WTC11 (cell line): ENCODE measurements at regions not wholly inside any gene's neighbourhood (a gene's known extent, or its start where the extent isn't known, plus 50 kb on each side); places are given as distances from the start of the nearest gene placed in this dataset.

Experiments
- ATF1 ChIP-seq: sonication (generic); formaldehyde crosslinking; IDR thresholded peaks from 2 replicates; pipeline ENCODE4 v1.8.1; 2023; ENCODE audit warnings: mild to moderate bottlenecking, moderate library complexity, missing genetic modification reagents
- ATF2 ChIP-seq: sonication (generic); formaldehyde crosslinking; IDR thresholded peaks from 2 replicates; pipeline ENCODE4 v1.8.1; 2022; ENCODE audit warnings: low read depth, missing genetic modification reagents, borderline replicate concordance
- ATF3 ChIP-seq: sonication (generic); formaldehyde crosslinking; conservative IDR thresholded peaks from 2 replicates; pipeline ENCODE4 v1.8.1; 2022; ENCODE audit warnings: mild to moderate bottlenecking, missing genetic modification reagents
- E2F4 ChIP-seq: sonication (generic); formaldehyde crosslinking; IDR thresholded peaks from 2 replicates; pipeline ENCODE4 v1.8.1; 2022; ENCODE audit warnings: low read depth, mild to moderate bottlenecking, moderate library complexity, missing genetic modification reagents, borderline replicate concordance
- ELF4 ChIP-seq: sonication (generic); formaldehyde crosslinking; IDR thresholded peaks from 2 replicates; pipeline ENCODE4 v1.8.1; 2022; ENCODE audit warnings: low read depth, mild to moderate bottlenecking, moderate library complexity, missing genetic modification reagents
- ESRRA ChIP-seq: sonication (generic); formaldehyde crosslinking; IDR thresholded peaks from 2 replicates; pipeline ENCODE4 v1.8.1; 2022; ENCODE audit warnings: mild to moderate bottlenecking, missing genetic modification reagents, borderline replicate concordance
- ETV6 ChIP-seq: sonication (generic); formaldehyde crosslinking; IDR thresholded peaks from 2 replicates; pipeline ENCODE4 v1.8.1; 2022; ENCODE audit warnings: mild to moderate bottlenecking, missing genetic modification reagents
- FOXP1 ChIP-seq: sonication (generic); formaldehyde crosslinking; IDR thresholded peaks from 2 replicates; pipeline ENCODE4 v1.8.0; 2022; ENCODE audit warnings: missing genetic modification reagents, mild to moderate bottlenecking, moderate library complexity, borderline replicate concordance
- JAZF1 ChIP-seq: fragments of 250-450 bp; sonication (Bioruptor Pico); IDR thresholded peaks from 2 replicates; pipeline ENCODE4 v1.9.0; 2021; ENCODE audit warnings: moderate library complexity, mild to moderate bottlenecking, inconsistent platforms
- MAX ChIP-seq: sonication (generic); formaldehyde crosslinking; IDR thresholded peaks from 2 replicates; pipeline ENCODE4 v1.8.0; 2022; ENCODE audit warnings: mild to moderate bottlenecking, missing genetic modification reagents
- NFYB ChIP-seq: sonication (generic); formaldehyde crosslinking; conservative IDR thresholded peaks from 2 replicates; pipeline ENCODE4 v1.8.0; 2022; ENCODE audit warnings: low read depth, missing genetic modification reagents
- NR1H2 ChIP-seq: sonication (generic); formaldehyde crosslinking; IDR thresholded peaks from 2 replicates; pipeline ENCODE4 v1.9.0; 2021; ENCODE audit warnings: mild to moderate bottlenecking, moderate library complexity, missing genetic modification reagents
- NR3C1 ChIP-seq: sonication (generic); formaldehyde crosslinking; conservative IDR thresholded peaks from 2 replicates; pipeline ENCODE4 v1.8.1; 2023; ENCODE audit warnings: low read depth, mild to moderate bottlenecking, missing genetic modification reagents
- PREB ChIP-seq: sonication (generic); formaldehyde crosslinking; IDR thresholded peaks from 2 replicates; pipeline ENCODE4 v1.8.1; 2022; ENCODE audit warnings: mild to moderate bottlenecking, missing genetic modification reagents, moderate library complexity, borderline replicate concordance
- RORB ChIP-seq: fragments of 250-450 bp; sonication (Bioruptor Pico); IDR thresholded peaks from 2 replicates; pipeline ENCODE4 v1.9.0; 2021; ENCODE audit warnings: mild to moderate bottlenecking
- SMAD3 ChIP-seq: sonication (generic); formaldehyde crosslinking; IDR thresholded peaks from 2 replicates; pipeline ENCODE4 v1.8.0; 2022; ENCODE audit warnings: missing genetic modification reagents, mild to moderate bottlenecking, borderline replicate concordance
- STAT6 ChIP-seq: sonication (generic); formaldehyde crosslinking; conservative IDR thresholded peaks from 2 replicates; pipeline ENCODE4 v1.8.1; 2023; ENCODE audit warnings: mild to moderate bottlenecking, low read depth, missing genetic modification reagents, moderate library complexity
- TEAD4 ChIP-seq: sonication (generic); formaldehyde crosslinking; IDR thresholded peaks from 2 replicates; pipeline ENCODE4 v1.8.0; 2022; ENCODE audit warnings: mild to moderate bottlenecking, missing genetic modification reagents
- USF1 ChIP-seq: sonication (generic); formaldehyde crosslinking; IDR thresholded peaks from 2 replicates; pipeline ENCODE4 v1.8.0; 2022; ENCODE audit warnings: mild to moderate bottlenecking, missing genetic modification reagents
- ZMAT4 ChIP-seq: fragments of 250-450 bp; sonication (Bioruptor Pico); IDR thresholded peaks from 2 replicates; pipeline ENCODE4 v1.9.0; 2021; ENCODE audit warnings: mild to moderate bottlenecking
- ZNF121 ChIP-seq: sonication (generic); formaldehyde crosslinking; IDR thresholded peaks from 2 replicates; pipeline ENCODE4 v1.8.0; 2023; ENCODE audit warnings: missing genetic modification reagents
- ZNF219 ChIP-seq: sonication (generic); formaldehyde crosslinking; IDR thresholded peaks from 2 replicates; pipeline ENCODE4 v1.8.0; 2023; ENCODE audit warnings: missing genetic modification reagents, mild to moderate bottlenecking, borderline replicate concordance
- ZNF416 ChIP-seq: fragments of 250-450 bp; sonication (Bioruptor Pico); IDR thresholded peaks from 2 replicates; pipeline ENCODE4 v1.9.0; 2021; ENCODE audit warnings: mild to moderate bottlenecking, inconsistent platforms

- TF ChIP-seq PREB (CRISPR knock-in tag) (no peak), TEAD4 (peak; percentile 78; the same call in 1 of the 2 replicates), MAX (CRISPR knock-in tag) (peak; percentile 99), ATF1 (peak; percentile 56; the same call in 1 of the 2 replicates), ESRRA (CRISPR knock-in tag) (no peak; the same call in 1 of the 2 replicates), ZNF121 (CRISPR knock-in tag) (no peak; the same call in 1 of the 2 replicates), ETV6 (CRISPR knock-in tag) (no peak; the same call in none of the 2 replicates), USF1 (CRISPR knock-in tag) (peak; percentile 72; the same call in 1 of the 2 replicates), FOXP1 (CRISPR knock-in tag) (peak; percentile 91), ELF4 (CRISPR knock-in tag) (0 out of 2 replicates have a peak, but pooled peaks have one; percentile 83), RORB (CRISPR knock-in tag) (no peak), NFYB (CRISPR knock-in tag) (no peak), SMAD3 (peak; percentile 85; the same call in 1 of the 2 replicates), ZNF416 (CRISPR knock-in tag) (no peak), NR3C1 (CRISPR knock-in tag) (no peak), ATF3 (CRISPR knock-in tag) (no peak), ATF2 (no peak), E2F4 (CRISPR knock-in tag) (peak; percentile 59), NR1H2 (CRISPR knock-in tag) (no peak), ZNF219 (CRISPR knock-in tag) (0 out of 2 replicates have a peak, but pooled peaks have one; percentile 44), STAT6 (CRISPR knock-in tag) (no peak), ZMAT4 (no peak), JAZF1 (CRISPR knock-in tag) (no peak)
- TF ChIP-seq, all 79 proteins: peak for 33
Observed at GRCh38 chr20:2206957-2207769, 88.6 kb upstream of the TGM3 start (continued).
